H54 (cell line): ENCODE measurements at regions not wholly inside any gene's neighbourhood (a gene's known extent, or its start where the extent isn't known, plus 50 kb on each side); places are given as distances from the start of the nearest gene placed in this dataset.

Experiments used
- DNase-seq: peaks from one replicate; pipeline ENCODE4 v3.0.0; 2011; ENCODE audit warnings: low spot score, mixed read lengths; ENCODE audit not compliant: insufficient read length
- FAIRE-seq: peaks from 3 replicates; lab custom pipeline; 2011; peaks lifted over from hg19 to GRCh38; lab: Jason Lieb, UNC
- POLR2A ChIP-seq: IDR thresholded peaks from 2 replicates; pipeline ENCODE4 v1.6.1; 2011; ENCODE audit warnings: low read depth, mild to moderate bottlenecking, low read length

DNA sequence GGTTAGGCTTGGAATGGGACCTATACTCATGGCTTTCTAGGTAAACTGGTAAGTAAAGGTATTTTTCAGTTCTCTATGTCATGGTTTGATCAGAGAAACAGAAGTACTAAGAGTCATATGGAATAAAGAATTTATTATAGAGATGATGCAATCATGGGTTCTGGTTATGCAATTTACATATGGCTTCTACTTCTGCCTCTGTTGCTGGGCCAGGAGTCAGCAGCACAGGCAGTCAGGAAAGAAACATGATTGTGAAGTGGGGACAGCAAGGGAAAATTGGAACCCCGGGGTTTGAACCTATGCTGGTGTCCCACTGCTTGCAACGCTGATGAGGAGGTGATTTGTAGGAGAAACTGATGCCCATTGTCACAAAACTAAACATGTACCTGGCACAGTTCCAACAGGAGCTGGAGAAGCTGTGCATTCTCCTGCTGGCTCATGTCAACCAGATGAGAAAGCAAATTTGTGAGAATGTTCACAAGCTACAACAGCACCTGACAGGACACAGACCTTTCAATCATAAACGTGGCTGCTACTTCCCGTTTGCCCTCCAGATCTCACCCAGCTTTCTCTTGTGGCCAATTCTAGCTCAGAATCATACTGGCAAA is 887.1 kb downstream of the TFAP2A start:
- no peak for TF ChIP-seq POLR2A
- FAIRE-seq (no peak), DNase-seq (no peak)

DNA sequence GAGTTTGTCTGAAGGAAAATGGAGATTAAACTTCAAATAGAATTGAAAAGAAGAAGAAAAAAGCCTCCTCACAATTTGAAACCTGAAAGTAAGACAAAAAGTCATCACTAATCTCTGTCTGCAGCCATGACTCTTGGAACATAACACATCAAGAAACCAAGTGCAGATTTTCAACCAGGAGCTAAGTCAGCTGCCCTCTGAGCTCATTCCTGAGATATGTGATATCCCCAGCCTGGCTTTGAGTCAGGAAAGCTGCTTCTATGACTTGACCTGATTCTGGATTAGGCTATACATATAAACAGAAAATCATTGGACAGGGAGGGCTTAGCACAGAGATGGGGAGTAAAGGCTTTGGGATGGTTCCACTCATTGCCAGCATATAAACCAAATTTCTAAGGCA is 891.4 kb downstream of the TFAP2A start:
- peak; percentile 99 for FAIRE-seq
- TF ChIP-seq POLR2A = no peak
- DNase-seq = peak; percentile 26

DNA sequence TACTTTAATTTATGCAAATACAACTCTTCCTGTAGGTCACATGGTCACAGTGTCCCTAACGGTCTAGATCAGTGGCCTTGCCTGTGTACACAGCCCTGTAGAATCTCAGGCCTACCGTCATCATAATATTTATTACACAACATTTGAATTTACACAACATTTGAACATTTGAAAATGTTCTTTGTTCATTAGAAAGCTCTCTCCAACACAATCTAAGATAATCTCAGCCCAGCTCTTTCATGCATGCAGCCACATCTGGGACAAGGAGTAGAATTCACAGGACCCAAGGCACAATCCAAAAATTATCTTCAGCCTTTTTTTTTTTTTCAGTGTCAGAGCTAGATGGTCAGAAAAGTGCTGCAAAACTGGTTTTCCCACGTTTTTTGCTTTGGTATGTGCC is 892.8 kb downstream of the TFAP2A start:
- no peak for TF ChIP-seq POLR2A
- no peak for DNase-seq
- FAIRE-seq = no peak

DNA sequence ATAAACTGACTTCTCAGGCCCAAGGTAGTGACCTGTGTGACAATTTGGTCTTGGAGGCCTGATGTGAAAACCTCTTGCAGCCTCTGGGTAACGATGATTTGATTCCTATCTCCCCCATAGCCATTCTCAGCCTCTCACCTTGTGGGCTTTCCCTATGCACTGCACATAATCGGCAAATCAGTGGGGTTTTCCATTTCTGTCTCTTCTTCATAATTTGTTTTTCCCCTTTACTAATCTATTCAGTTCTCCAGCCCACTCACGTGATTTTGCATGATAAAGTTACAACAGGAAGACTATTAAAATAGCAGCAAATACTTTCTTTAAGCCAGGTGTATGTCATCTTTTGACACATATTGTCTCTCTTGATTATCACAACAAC is 893.7 kb downstream of the TFAP2A start:
- DNase-seq (no peak), FAIRE-seq (no peak)
- TF ChIP-seq POLR2A = no peak

DNA sequence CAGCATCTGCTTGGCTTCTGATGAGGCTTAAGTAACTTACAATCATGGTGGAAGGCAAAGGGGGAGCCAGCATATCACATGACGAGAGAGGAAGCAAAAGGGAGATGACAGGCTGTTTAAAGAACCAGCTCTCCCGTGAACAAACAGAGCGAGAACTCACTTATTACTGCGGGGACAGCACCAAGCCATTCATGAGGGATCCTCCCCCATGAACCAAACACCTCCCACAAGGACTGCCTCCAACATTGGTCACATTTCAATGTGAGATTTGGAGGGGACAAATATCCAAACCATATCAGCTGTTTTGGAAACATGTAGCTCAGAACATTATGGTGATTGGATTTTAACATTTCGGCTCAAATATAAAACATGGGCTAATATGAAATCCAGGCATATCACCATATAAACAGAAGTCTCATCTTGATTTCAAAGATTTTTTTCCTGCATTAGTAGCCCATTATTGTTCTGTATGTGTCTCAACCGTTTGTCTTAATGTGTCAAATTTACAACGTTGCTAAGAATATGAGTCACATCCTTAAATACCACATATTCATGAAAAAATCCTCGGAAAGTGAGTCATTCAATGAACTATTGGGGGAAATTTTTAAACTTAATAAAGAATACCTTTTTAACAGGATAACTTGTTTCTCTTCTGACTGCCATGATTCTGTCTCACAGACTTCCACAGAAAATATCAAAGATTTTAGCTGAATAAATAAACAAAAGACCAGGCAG is 894.3 kb downstream of the TFAP2A start:
- DNase-seq = no peak
- peak; percentile 98 for FAIRE-seq
- 0 out of 2 replicates have a peak, but pooled peaks have one; percentile 22 for TF ChIP-seq POLR2A

DNA sequence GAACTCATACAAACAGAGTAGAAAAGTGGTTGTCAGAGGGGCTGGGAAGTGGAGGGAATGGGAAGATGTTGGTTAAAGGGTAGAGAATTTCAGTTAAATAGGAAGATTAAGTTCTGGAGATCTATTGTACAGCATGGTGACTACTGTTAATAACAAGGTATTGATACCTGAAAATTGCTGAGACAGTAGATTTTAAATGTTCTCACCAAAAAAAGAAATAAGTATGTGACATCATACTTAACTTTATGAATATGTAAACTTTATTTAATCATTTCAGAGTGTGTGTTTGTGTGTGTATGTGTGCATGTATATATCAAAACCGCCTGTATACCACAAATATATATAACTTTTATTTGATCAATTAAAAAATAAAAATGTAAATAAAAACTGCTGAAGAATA is 896.4 kb downstream of the TFAP2A start:
- no peak for TF ChIP-seq POLR2A
- DNase-seq (no peak), FAIRE-seq (no peak)

DNA sequence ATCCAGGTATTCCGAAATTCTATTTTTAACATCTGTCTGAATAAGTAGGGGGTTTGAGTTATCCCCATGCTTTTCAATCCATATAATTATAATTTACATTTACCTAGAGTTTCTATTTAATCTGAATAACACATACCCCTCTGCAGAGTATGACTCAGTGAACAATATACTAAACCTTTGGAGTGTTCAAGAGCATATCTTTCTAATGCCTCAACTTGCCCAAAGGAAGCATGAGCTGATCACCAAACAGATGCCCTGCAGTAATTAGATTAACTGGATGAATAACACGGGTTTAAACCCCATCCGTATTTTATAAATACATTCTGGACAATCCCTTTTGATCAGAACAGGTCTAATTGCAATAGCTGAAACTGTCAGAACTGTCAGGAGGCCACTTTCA is 897.1 kb downstream of the TFAP2A start:
- DNase-seq = no peak
- no peak for FAIRE-seq
- TF ChIP-seq POLR2A = no peak

DNA sequence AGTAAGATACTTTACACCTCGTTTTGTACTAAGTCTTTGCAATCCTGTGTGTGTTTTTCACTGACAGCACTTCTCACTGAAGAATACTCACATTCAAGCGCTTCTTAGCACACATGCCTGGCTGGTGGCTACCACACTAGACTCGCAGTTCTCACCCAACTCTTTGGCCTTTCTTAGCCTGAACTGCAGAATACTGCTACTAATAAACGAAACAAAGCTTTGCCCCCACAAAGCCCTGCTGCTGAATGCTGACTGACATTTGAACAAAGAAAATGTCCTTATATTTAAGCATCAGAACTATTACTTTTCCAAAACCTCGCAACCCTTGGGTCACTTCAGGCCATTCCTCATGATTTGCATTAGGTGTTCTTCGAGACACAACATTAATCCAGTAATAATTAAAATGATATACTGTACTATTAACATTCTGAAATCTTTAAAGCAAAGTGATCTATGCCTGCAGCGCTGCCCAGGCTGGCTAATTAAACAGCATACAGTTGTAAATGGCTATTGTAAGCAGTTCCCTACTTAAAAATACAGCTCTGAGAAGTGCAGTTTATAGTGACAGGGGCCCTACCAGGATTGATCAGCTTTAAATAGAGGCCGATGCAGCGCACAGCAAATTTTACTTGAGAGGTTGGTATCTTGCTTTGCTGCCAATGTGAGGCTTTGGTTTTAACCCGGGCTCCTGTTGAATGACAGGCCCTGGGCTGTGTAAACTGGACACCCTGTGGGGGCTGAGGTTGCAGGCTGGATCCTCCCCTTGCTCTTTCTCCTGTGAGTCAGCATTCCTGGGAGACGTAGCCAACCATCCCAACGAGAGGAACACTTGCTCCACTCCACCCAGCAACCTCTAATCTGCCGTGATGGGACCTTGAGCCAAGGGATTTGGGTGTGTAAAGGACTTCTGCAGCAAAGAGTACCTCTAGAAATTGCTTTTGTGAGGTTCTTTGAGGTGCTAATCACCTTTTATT is 899.0 kb downstream of the TFAP2A start:
- no peak for TF ChIP-seq POLR2A
- peak; percentile 40 for DNase-seq
- FAIRE-seq = peak; percentile 98

DNA sequence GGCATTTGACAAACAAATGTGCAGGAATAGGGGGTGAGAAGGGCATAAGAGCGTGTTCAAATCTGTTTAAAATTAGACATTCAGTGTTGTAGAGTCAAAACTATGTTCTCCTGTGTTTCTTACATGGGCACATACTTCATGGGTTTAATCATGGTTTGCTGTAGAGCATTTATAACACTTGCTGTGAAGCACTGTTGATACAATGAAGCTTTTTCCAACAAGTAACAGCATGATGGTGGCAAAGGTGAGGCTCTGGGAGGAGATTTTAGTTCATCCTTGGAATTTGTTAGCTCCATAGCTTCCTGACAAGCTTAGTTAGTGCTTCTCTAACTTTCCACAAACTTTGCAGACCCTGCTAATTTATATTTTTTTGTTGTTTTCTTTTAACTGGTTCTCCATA is 900.7 kb downstream of the TFAP2A start:
- DNase-seq = no peak
- no peak for FAIRE-seq
- no peak for TF ChIP-seq POLR2A

DNA sequence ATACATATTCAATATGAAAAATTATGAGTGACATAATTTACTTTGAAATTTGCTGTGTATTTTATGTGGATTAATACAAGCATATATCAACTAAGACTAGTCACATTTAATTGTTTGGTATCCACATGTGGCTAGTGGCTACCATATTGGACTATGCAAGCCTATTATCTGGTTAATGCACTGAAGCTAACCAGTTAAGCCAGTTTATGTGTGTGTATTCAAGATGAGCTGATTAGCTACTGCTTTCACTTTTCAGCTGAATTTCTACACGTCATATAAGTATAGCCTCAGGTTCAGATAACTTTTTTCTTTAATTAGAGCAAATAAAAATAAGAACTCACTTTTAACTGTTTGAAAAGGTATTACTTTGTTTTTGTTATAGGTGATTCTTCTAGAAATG is 903.7 kb downstream of the TFAP2A start:
- no peak for TF ChIP-seq POLR2A
- DNase-seq (no peak), FAIRE-seq (no peak)

DNA sequence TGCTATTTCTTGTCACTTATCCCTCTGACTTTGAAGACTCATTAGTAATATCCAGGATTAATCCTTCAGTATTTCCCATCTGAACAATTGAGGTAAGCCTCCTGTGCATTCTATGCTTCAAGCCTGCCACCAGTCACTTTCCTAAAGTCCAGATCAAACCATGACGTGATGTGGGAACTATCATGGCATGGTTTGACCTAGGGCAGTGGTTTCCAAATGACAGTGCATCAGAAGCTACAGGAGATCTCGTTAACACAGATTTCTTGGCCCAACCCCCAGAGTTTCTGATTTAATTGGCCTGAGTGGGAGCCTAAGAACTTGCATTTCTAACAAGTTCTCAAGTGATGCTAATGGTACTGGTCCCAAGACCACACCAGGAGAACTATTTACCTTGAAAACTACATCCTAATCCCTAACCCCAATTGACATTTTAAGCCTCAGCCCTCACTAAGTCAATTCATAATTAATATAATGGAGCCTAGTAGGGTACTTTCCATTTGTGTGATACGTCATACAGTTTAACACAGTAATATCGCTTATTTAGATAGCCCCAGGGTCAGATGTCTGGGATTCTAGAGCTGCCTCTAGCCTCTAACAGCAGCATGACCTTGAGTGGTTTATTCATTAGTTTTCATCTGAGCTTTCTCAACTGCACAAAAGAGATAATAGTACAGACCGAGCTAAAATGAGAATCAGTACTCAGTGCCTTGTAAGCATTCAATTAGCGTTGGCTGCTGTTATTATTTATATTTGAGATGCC is 907.6 kb downstream of the TFAP2A start:
- DNase-seq (no peak), FAIRE-seq (no peak)
- no peak for TF ChIP-seq POLR2A

DNA sequence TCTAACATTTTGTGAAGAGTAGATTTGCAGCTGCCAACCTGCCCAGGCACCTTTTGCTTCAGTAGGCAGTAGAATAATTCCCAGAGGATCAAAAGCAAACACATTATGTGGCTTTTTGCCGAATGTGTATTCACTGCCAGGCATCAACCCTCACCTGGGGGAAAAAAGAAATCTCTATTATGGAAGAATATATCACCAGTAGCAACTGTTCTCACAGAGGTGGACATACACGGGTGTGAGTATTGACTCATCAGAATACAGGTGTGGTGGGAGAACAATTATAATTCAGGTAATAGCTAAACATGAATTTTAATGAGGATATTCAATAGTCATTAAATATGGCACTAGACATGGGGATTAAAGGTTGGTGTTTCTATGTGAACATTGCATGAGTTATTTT is 910.7 kb downstream of the TFAP2A start:
- DNase-seq (no peak), FAIRE-seq (peak; percentile 15)
- TF ChIP-seq POLR2A = no peak

DNA sequence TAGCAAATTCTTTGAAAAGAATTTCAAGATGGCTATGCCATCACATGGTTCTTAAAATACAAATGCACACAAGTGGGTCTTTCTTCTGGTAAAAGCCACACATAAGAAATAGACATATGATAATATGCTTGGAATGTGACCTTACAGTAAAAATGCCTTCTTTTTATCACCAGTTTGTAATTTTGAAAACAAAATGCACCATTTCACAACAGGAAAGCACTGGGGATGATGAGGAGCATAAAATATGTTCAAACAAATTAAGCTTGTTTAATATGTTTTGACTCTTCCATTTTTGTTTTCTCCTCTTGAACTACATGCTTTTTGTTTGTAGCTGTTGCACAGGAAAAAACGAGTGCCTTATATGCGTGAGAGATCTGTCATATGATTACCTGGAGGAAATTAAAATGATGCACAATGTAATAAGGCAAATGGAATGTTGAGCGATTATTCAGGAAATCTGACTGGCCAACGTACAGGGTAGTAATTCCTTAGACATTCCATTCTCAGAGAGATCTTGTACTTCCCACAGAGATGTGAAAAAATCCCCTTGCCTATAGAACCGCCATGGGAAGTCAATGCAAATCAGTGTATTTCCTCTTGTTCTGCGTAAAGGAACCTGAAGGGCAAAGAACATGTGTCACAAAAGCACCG is 911.6 kb downstream of the TFAP2A start:
- TF ChIP-seq POLR2A = no peak
- DNase-seq = peak; percentile 26
- peak; percentile 97 for FAIRE-seq
